Liver (tissue), 8 donors: ENCODE measurements at regions not wholly inside any gene's neighbourhood (a gene's known extent, or its start where the extent isn't known, plus 50 kb on each side); places are given as distances from the start of the nearest gene placed in this dataset.

Experiments used
- DNase-seq: peaks from one replicate; pipeline ENCODE4 v3.0.0-alpha.2; 2017; ENCODE audit warnings: low spot score
- H3K27ac ChIP-seq, 2 donors: one replicate each; pipeline ENCODE4 v1.7.0; 2013; ENCODE audit warnings: inconsistent platforms in 2 of 2, low read length in 2 of 2, control low read depth in 1 of 2, low read depth in 1 of 2, mild to moderate bottlenecking in 1 of 2
- H3K27me3 ChIP-seq, 4 donors: one replicate each; pipeline versions ENCODE4 v1.6.1 to v1.7.0; 2013; ENCODE audit warnings: low read length in 3 of 4, inconsistent platforms in 1 of 4, mild to moderate bottlenecking in 1 of 4, moderate library complexity in 1 of 4; ENCODE audit not compliant: control insufficient read depth in 4 of 4, insufficient read depth in 4 of 4
- H3K36me3 ChIP-seq, 4 donors: one replicate each; pipeline versions ENCODE4 v1.6.1 to v1.7.0; 2013; ENCODE audit warnings: low read length in 3 of 4, mild to moderate bottlenecking in 3 of 4, low read depth in 1 of 4, moderate library complexity in 1 of 4; ENCODE audit not compliant: control insufficient read depth in 4 of 4, insufficient read depth in 3 of 4
- H3K4me1 ChIP-seq, 4 donors: one replicate each; pipeline versions ENCODE4 v1.6.1 to v1.7.0; 2013; ENCODE audit warnings: low read length in 3 of 4, mild to moderate bottlenecking in 3 of 4, moderate library complexity in 1 of 4; ENCODE audit not compliant: control insufficient read depth in 4 of 4, insufficient read depth in 4 of 4
- H3K4me3 ChIP-seq, 3 donors: one replicate each; pipeline versions ENCODE4 v1.6.1 to v1.7.0; 2013; ENCODE audit warnings: low read length in 3 of 3, control low read depth in 1 of 3, low read depth in 1 of 3, mild to moderate bottlenecking in 1 of 3
- H3K9ac ChIP-seq, 2 donors: one replicate each; pipeline ENCODE4 v1.7.0; 2013; ENCODE audit warnings: low read length in 2 of 2, mild to moderate bottlenecking in 2 of 2, moderate library complexity in 2 of 2, control low read depth in 1 of 2, low read depth in 1 of 2
- H3K9me3 ChIP-seq, 4 donors: one replicate each; pipeline versions ENCODE4 v1.6.1 to v1.7.0; 2013; ENCODE audit warnings: low read length in 3 of 4; ENCODE audit not compliant: control insufficient read depth in 4 of 4
- EGR1 ChIP-seq, 2 donors: IDR thresholded peaks; 2 replicates each; pipeline ENCODE4 v1.6.1; 2016 to 2018; ENCODE audit warnings: antibody characterized with exemption in 2 of 2, low read depth in 2 of 2
- FOXA1 ChIP-seq: IDR thresholded peaks from 2 replicates; pipeline ENCODE4 v1.6.1; 2016; ENCODE audit warnings: antibody characterized with exemption
- FOXA2 ChIP-seq: IDR thresholded peaks from 2 replicates; pipeline ENCODE4 v1.6.1; 2016; ENCODE audit warnings: antibody characterized with exemption
- GABPA ChIP-seq, 2 donors: IDR thresholded peaks in 1 of 2; conservative IDR thresholded peaks in 1 of 2; 2 replicates each; pipeline ENCODE4 v1.6.1; 2016; ENCODE audit warnings: antibody characterized with exemption in 2 of 2, mild to moderate bottlenecking in 1 of 2, moderate library complexity in 1 of 2
- HNF4A ChIP-seq, 2 donors: conservative IDR thresholded peaks; 2 replicates each; pipeline ENCODE4 v1.6.1; 2016; ENCODE audit warnings: antibody characterized with exemption in 2 of 2, mild to moderate bottlenecking in 2 of 2
- HNF4G ChIP-seq: IDR thresholded peaks from 2 replicates; pipeline ENCODE4 v1.6.1; 2016; ENCODE audit warnings: antibody characterized with exemption
- JUND ChIP-seq, 2 donors: IDR thresholded peaks; 2 replicates each; pipeline ENCODE4 v1.6.1; 2016; ENCODE audit warnings: antibody characterized with exemption in 2 of 2
- NR2F2 ChIP-seq: IDR thresholded peaks from 2 replicates; pipeline ENCODE4 v1.6.1; 2016; ENCODE audit warnings: antibody characterized with exemption
- RAD21 ChIP-seq, 2 donors: IDR thresholded peaks; 2 replicates each; pipeline ENCODE4 v1.6.1; 2016; ENCODE audit warnings: antibody characterized with exemption in 2 of 2, mild to moderate bottlenecking in 2 of 2
- REST ChIP-seq: IDR thresholded peaks from 2 replicates; pipeline ENCODE4 v1.6.1; 2016; ENCODE audit warnings: antibody characterized with exemption, mild to moderate bottlenecking
- RXRA ChIP-seq, 2 donors: IDR thresholded peaks; 2 replicates each; pipeline ENCODE4 v1.6.1; 2017 to 2018; ENCODE audit warnings: antibody characterized with exemption in 2 of 2, mild to moderate bottlenecking in 1 of 2
- SP1 ChIP-seq: IDR thresholded peaks from 2 replicates; pipeline ENCODE4 v1.6.1; 2018; ENCODE audit warnings: antibody characterized with exemption, mild to moderate bottlenecking
- TAF1 ChIP-seq: conservative IDR thresholded peaks from 2 replicates; pipeline ENCODE4 v1.6.1; 2016; ENCODE audit warnings: antibody characterized with exemption, mild to moderate bottlenecking
- YY1 ChIP-seq: IDR thresholded peaks from 2 replicates; pipeline ENCODE4 v1.6.1; 2016; ENCODE audit warnings: antibody characterized with exemption, mild to moderate bottlenecking
- ZBTB33 ChIP-seq: IDR thresholded peaks from 2 replicates; pipeline ENCODE4 v1.6.1; 2016; ENCODE audit warnings: antibody characterized with exemption
- WGBS: extraction: QIAGEN DNeasy Blood & Tissue Kit; methylation state at CpG from one replicate; pipeline ENCODE4 v1.1.7; 2013; 5-methylcytosine and 5-hydroxymethylcytosine counted together
- TF ChIP-seq, protein P1 (sequence below): IDR thresholded peaks from 2 replicates; pipeline ENCODE4 v1.6.1; 2016; ENCODE audit warnings: antibody characterized with exemption
- TF ChIP-seq, protein P2 (sequence below): IDR thresholded peaks from 2 replicates; pipeline ENCODE4 v1.6.1; 2016; ENCODE audit warnings: antibody characterized with exemption
- TF ChIP-seq, protein P3 (sequence below): fragments of 150-350 bp; IDR thresholded peaks from 2 replicates; pipeline ENCODE4 v1.5.1; 2017; ENCODE audit warnings: improper control_type of control experiment, low read depth, low read length; ENCODE audit not compliant: missing input control
- donor health status: healthy.
- donor health status: healthy.
- donor health status: healthy.
- donor health status: healthy.
- donor health status: healthy.

DNA sequence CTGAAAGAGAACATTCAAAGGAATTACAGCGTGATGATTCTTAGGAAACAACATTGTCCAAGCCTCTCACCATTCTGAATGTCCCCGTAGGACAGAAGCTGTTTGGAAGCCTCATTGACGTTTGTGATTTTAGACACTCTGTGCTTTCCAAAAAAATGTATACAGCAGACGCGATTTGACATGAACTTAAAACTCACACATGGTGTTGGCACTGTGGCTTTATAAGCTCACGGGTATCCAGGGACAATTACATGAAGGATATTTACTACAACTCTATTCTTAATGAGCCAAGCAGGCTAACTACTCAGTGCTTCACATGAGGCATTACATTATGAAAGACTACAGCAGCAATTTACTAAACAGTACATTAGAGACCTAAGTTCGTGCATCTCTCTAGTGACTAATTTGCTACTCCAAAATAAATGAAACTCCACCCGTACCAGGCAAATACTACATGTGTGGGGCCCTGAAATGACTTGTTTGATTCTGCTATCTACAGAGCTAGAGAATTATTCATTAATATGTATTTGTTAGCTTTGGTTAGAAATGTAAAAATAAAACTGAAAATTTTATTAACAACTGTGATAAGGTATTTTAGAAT, 620.7 kb downstream of the SPRY1 start:
- no peak overlapping the region for H3K27ac ChIP-seq
- no peaks in the 10 kb centered on the region for H3K4me1 ChIP-seq
- H3K9me3 ChIP-seq, result no peaks in the 10 kb centered on the region
- H3K27me3 ChIP-seq, result no peaks in the 10 kb centered on the region
- DNase-seq, result no peak
- H3K4me3 ChIP-seq, result no peak overlapping the region
- no peak for TF ChIP-seq YY1
- TF ChIP-seq, protein P1, sequence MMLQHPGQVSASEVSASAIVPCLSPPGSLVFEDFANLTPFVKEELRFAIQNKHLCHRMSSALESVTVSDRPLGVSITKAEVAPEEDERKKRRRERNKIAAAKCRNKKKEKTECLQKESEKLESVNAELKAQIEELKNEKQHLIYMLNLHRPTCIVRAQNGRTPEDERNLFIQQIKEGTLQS, result no peak
- no peak for TF ChIP-seq EGR1 (IDR thresholded peaks at IDR 0.05; ENCODE audit: low read depth in 2 of 2)
- TF ChIP-seq RXRA (IDR thresholded peaks at IDR 0.05), result no peak
- TF ChIP-seq REST, result no peak
- no peak for TF ChIP-seq JUND (IDR thresholded peaks at IDR 0.05)
- TF ChIP-seq, protein P2, sequence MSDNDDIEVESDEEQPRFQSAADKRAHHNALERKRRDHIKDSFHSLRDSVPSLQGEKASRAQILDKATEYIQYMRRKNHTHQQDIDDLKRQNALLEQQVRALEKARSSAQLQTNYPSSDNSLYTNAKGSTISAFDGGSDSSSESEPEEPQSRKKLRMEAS, result no peak
- TF ChIP-seq, protein P3, sequence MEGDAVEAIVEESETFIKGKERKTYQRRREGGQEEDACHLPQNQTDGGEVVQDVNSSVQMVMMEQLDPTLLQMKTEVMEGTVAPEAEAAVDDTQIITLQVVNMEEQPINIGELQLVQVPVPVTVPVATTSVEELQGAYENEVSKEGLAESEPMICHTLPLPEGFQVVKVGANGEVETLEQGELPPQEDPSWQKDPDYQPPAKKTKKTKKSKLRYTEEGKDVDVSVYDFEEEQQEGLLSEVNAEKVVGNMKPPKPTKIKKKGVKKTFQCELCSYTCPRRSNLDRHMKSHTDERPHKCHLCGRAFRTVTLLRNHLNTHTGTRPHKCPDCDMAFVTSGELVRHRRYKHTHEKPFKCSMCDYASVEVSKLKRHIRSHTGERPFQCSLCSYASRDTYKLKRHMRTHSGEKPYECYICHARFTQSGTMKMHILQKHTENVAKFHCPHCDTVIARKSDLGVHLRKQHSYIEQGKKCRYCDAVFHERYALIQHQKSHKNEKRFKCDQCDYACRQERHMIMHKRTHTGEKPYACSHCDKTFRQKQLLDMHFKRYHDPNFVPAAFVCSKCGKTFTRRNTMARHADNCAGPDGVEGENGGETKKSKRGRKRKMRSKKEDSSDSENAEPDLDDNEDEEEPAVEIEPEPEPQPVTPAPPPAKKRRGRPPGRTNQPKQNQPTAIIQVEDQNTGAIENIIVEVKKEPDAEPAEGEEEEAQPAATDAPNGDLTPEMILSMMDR, result no peak
- TF ChIP-seq GABPA (IDR thresholded peaks at IDR 0.05 in 1 of 2, conservative IDR thresholded peaks at IDR 0.05 in 1 of 2), result no peak
- no peak for TF ChIP-seq RAD21 (IDR thresholded peaks at IDR 0.05)
- TF ChIP-seq FOXA1, result no peak
- no peak for TF ChIP-seq FOXA2
- no peak for TF ChIP-seq HNF4G
- TF ChIP-seq ZBTB33, result no peak
- TF ChIP-seq NR2F2, result no peak
- TF ChIP-seq SP1, result no peak
- no peak for TF ChIP-seq TAF1
- TF ChIP-seq HNF4A (conservative IDR thresholded peaks at IDR 0.05), result no peak
- WGBS, result 76% methylated on average over 8 of the region's 8 CpGs
- H3K9ac ChIP-seq, result no peak overlapping the region
- H3K36me3 ChIP-seq, result no peaks in the 10 kb centered on the region
